PC-9 (cell line): ENCODE measurements at regions not wholly inside any gene's neighbourhood (a gene's known extent, or its start where the extent isn't known, plus 50 kb on each side); places are given as distances from the start of the nearest gene placed in this dataset.

ENCODE experiments used
- BruUV-seq: library from RNA; stranded (reverse); fragments of 400-500 nt; replicated peaks from 2 replicates; lab custom pipeline; 2021; lab: Mats Ljungman, UMichigan
- CTCF ChIA-PET: fragments of 300-600 bp; sonication (Branson Sonifier 250); formaldehyde crosslinking; loops from one replicate; lab custom pipeline; 2022; ENCODE audit warnings: antibody characterized with exemption; lab: Charles Lee
- POLR2A ChIA-PET: fragments of 300-600 bp; sonication (Branson Sonifier 250); formaldehyde crosslinking; loops from one replicate; lab custom pipeline; 2022; ENCODE audit warnings: antibody characterized with exemption; ENCODE audit not compliant: unreplicated experiment; lab: Charles Lee
- DNase-seq, 2 experiments: peaks; one replicate each; pipeline versions ENCODE4 v3.0.0 to v3.0.0-alpha.2; 2015 to 2022; ENCODE audit warnings: mixed read lengths in 1 of 2
- H2AFZ ChIP-seq: fragments of 200-600 bp; sonication (generic); 2 replicates; pipeline ENCODE4 v1.8.1; 2017; ENCODE audit warnings: antibody characterized with exemption
- H3F3A ChIP-seq: fragments of 200-600 bp; sonication (generic); 2 replicates; pipeline ENCODE4 v1.8.1; 2017; ENCODE audit warnings: antibody characterized with exemption, mild to moderate bottlenecking, low read depth; ENCODE audit not compliant: insufficient read depth
- H3K27ac ChIP-seq: fragments of 200-600 bp; sonication (generic); 2 replicates; pipeline ENCODE4 v1.6.1; 2016; ENCODE audit warnings: mixed run types
- H3K27me3 ChIP-seq: fragments of 200-600 bp; sonication (generic); 2 replicates; pipeline ENCODE4 v1.6.1; 2016; ENCODE audit warnings: low read depth, mixed run types; ENCODE audit not compliant: insufficient read depth
- H3K36me3 ChIP-seq: fragments of 200-600 bp; sonication (generic); 2 replicates; pipeline ENCODE4 v1.6.1; 2016; ENCODE audit warnings: low read depth, mixed run types
- H3K4me1 ChIP-seq: fragments of 200-600 bp; sonication (generic); replicated peaks from 2 replicates; pipeline ENCODE4 v1.6.1; 2016; ENCODE audit warnings: mixed run types; ENCODE audit not compliant: insufficient read depth
- H3K4me2 ChIP-seq: fragments of 200-600 bp; sonication (generic); 2 replicates; pipeline ENCODE4 v1.6.1; 2017; ENCODE audit warnings: mixed run types
- H3K4me3 ChIP-seq: fragments of 200-600 bp; sonication (generic); 2 replicates; pipeline ENCODE4 v1.6.1; 2016; ENCODE audit warnings: mixed run types
- H3K79me2 ChIP-seq: fragments of 200-600 bp; sonication (generic); 2 replicates; pipeline ENCODE4 v1.6.1; 2017; ENCODE audit warnings: low read depth, mixed run types
- H3K9me2 ChIP-seq: fragments of 200-600 bp; sonication (generic); 2 replicates; pipeline ENCODE4 v1.8.1; 2017; ENCODE audit warnings: mild to moderate bottlenecking; ENCODE audit not compliant: insufficient read depth
- H3K9me3 ChIP-seq: fragments of 200-600 bp; sonication (generic); 2 replicates; pipeline ENCODE4 v1.8.1; 2016; ENCODE audit warnings: low read depth; ENCODE audit not compliant: insufficient read depth
- H4K20me1 ChIP-seq: fragments of 200-600 bp; sonication (generic); 2 replicates; pipeline ENCODE4 v1.8.1; 2017; ENCODE audit not compliant: insufficient read depth
- CTCF ChIP-seq: fragments of 200-600 bp; sonication (generic); conservative IDR thresholded peaks from 2 replicates; pipeline ENCODE4 v1.6.1; 2017; ENCODE audit warnings: mixed run types, antibody characterized with exemption, mild to moderate bottlenecking, moderate library complexity
- EZH2 ChIP-seq: fragments of 200-600 bp; sonication (generic); IDR thresholded peaks from 2 replicates; pipeline ENCODE4 v1.8.0; 2017; ENCODE audit warnings: antibody characterized with exemption, low read depth
- intact Hi-C: fragments of 100-400 bp; cut with micrococcal nuclease; formaldehyde crosslinking; loops from one replicate; pipeline ENCODE4 v1.10.0; 2022; ENCODE audit not compliant: unreplicated experiment

GRCh38 chr5:28286566-28286965 is 1248.2 kb upstream of the CDH9 start:
- Histone ChIP-seq H3K79me2 (no peaks in the 10 kb centered on the region), H3K4me3 (no peak overlapping the region), H3K27ac (no peak overlapping the region), H3K4me1 (no peaks in the 10 kb centered on the region), H4K20me1 (no peaks in the 10 kb centered on the region), H3K9me3 (no peaks in the 10 kb centered on the region), H3F3A (no peaks in the 10 kb centered on the region), H3K4me2 (no peak overlapping the region), H2AFZ (no peak overlapping the region; the same call in 1 of the 2 replicates), H3K27me3 (no peaks in the 10 kb centered on the region), H3K36me3 (no peaks in the 10 kb centered on the region), H3K9me2 (no peaks in the 10 kb centered on the region)
- POLR2A ChIA-PET = no interaction called here
- no peak for DNase-seq
- intact Hi-C loops = no loop called here
- no TSS peak for BruUV-seq
- CTCF ChIA-PET = no interaction called here
- TF ChIP-seq EZH2 = no peak
- no peak for TF ChIP-seq CTCF

DNA sequence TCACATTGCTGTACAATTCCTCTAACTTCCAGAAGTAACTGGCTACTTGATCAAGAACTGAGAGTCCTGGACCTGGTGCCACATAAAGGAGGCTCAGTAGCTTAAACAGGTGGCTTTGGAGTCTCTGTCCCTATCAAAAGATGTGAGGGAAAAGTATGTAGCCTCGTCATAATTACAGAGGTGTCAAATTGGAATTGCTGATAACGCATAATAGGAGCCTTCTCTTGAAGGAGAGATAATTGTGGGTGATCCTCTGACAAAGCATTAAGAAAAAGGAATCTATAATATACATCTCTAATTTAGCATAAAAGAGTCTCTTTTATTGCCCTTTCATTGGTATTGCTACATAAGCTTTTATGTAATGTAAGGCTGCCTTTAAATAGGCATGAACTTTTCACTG is 1246.4 kb upstream of the CDH9 start:
- Histone ChIP-seq H3K9me3 (no peaks in the 10 kb centered on the region), H3K4me3 (no peak overlapping the region), H3K4me1 (no peaks in the 10 kb centered on the region), H2AFZ (no peak overlapping the region), H3K4me2 (no peak overlapping the region), H3K9me2 (no peaks in the 10 kb centered on the region), H3F3A (no peaks in the 10 kb centered on the region), H3K36me3 (no peaks in the 10 kb centered on the region), H3K27ac (no peak overlapping the region), H4K20me1 (no peaks in the 10 kb centered on the region), H3K79me2 (no peaks in the 10 kb centered on the region), H3K27me3 (no peaks in the 10 kb centered on the region)
- TF ChIP-seq EZH2 (no peak), CTCF (no peak)
- no TSS peak for BruUV-seq
- ChIA-PET CTCF (no interaction called here), POLR2A (interaction anchor here (0.6 kb wide), 1 partner anchor 192 kb away, joined by 3 read pairs; no protein-coding TSS in a partner anchor)
- intact Hi-C loops = no loop called here
- DNase-seq = no peak

DNA sequence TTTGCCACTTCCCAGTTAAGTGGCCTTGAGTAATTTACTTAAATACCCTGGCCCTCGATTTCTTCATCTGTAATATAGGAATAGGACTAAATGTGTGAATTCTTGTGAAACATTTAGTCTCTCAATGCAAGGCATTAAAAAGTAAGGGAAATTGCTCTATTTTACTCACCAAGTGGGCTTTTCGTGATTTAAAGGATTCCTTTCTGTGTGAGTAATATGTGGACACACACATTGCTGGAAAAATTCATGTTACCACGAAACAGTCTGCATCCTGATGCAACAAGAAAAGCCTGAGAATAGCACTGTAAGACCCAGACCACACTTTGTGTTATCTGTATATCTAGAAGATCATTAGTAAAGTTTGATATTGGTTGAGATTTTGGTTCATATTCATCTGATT is 1243.0 kb upstream of the CDH9 start:
- BruUV-seq = no TSS peak
- Histone ChIP-seq H3K4me2 (no peak overlapping the region), H3K4me1 (no peaks in the 10 kb centered on the region), H3K27me3 (no peaks in the 10 kb centered on the region), H4K20me1 (no peaks in the 10 kb centered on the region), H3K9me2 (no peaks in the 10 kb centered on the region), H3K4me3 (no peak overlapping the region), H3K27ac (no peak overlapping the region), H3F3A (no peaks in the 10 kb centered on the region), H3K9me3 (no peaks in the 10 kb centered on the region), H2AFZ (no peak overlapping the region), H3K36me3 (no peaks in the 10 kb centered on the region), H3K79me2 (no peaks in the 10 kb centered on the region)
- intact Hi-C loops = no loop called here
- TF ChIP-seq CTCF (no peak), EZH2 (no peak)
- ChIA-PET CTCF (no interaction called here), POLR2A (no interaction called here)
- no peak for DNase-seq
